HCT116 (cell line): ENCODE measurements at regions not wholly inside any gene's neighbourhood (a gene's known extent, or its start where the extent isn't known, plus 50 kb on each side); places are given as distances from the start of the nearest gene placed in this dataset.

ENCODE experiments used
- ATAC-seq: fragments of 200-7000 bp; cut with Tn5 transposase; 2 replicates; pipeline ENCODE4 v1.9.1; 2020; ENCODE audit warnings: mild to moderate bottlenecking, moderate library complexity
- BruUV-seq: library from RNA; stranded (reverse); fragments of 400-500 nt; replicated peaks from 2 replicates; lab custom pipeline; 2021; lab: Mats Ljungman, UMichigan
- CTCF ChIA-PET: fragments of 300-600 bp; sonication (Branson Sonifier 250); formaldehyde crosslinking; loops from one replicate; lab custom pipeline; 2021; ENCODE audit warnings: antibody characterized with exemption; lab: Charles Lee
- POLR2A ChIA-PET: fragments of 300-600, 350-600 bp; sonication (Branson Sonifier 250); formaldehyde crosslinking; loops from one replicate; lab custom pipeline; 2021; ENCODE audit warnings: antibody characterized with exemption; lab: Charles Lee
- RAD21 ChIA-PET, 2 experiments: fragments of 300-600 bp; sonication (Branson Sonifier 250); formaldehyde crosslinking; loops; one replicate each; lab custom pipeline; 2023; ENCODE audit warnings: low total read pairs in 2 of 2; ENCODE audit not compliant: uncharacterized antibody in 2 of 2, unreplicated experiment in 2 of 2, low non-redundant PET in 1 of 2; lab: Charles Lee
- DNase-seq: peaks from one replicate; pipeline ENCODE4 v3.0.0-alpha.2; 2010; ENCODE audit warnings: low read depth, low spot score
- H2AFZ ChIP-seq: fragments of 200-600 bp; shearing (Covaris generic), sonication (generic); 2 replicates; pipeline ENCODE4 v1.6.1; 2017; ENCODE audit warnings: low read depth, mixed run types, mixed read lengths, antibody characterized with exemption, low read length; ENCODE audit not compliant: poor library complexity, severe bottlenecking
- H3K27ac ChIP-seq: 2 replicates; pipeline ENCODE4 v1.5.1; 2012; ENCODE audit warnings: low read depth, low read length
- H3K27me3 ChIP-seq: fragments of 200-600 bp; sonication (generic); 2 replicates; pipeline ENCODE4 v1.6.1; 2016; ENCODE audit warnings: mixed run types, low read length, mixed read lengths; ENCODE audit not compliant: insufficient read depth
- H3K36me3 ChIP-seq, 2 experiments: fragments of 200-500 bp in 1 of 2; fragments of 200-600 bp in 1 of 2; sonication (Bioruptor generic) in 1 of 2; sonication (generic) in 1 of 2; 2 replicates each; pipeline versions ENCODE4 v1.5.1 to v1.6.1; 2014 to 2016; ENCODE audit warnings: low read length in 2 of 2, inconsistent platforms in 1 of 2, mixed read lengths in 1 of 2, mixed run types in 1 of 2; ENCODE audit not compliant: insufficient read depth in 2 of 2, control insufficient read depth in 1 of 2
- H3K4me1 ChIP-seq, 2 experiments: fragments of 200-600 bp in 1 of 2; sonication (generic) in 1 of 2; 2 replicates each; pipeline versions ENCODE4 v1.5.1 to v1.6.1; 2012 to 2017; ENCODE audit warnings: low read length in 2 of 2, inconsistent platforms in 1 of 2, mild to moderate bottlenecking in 1 of 2, mixed read lengths in 1 of 2, mixed run types in 1 of 2, moderate library complexity in 1 of 2; ENCODE audit not compliant: insufficient read depth in 2 of 2, control insufficient read depth in 1 of 2
- H3K4me2 ChIP-seq: fragments of 200-600 bp; sonication (generic); 2 replicates; pipeline ENCODE4 v1.6.1; 2017; ENCODE audit warnings: mixed run types, low read length, mixed read lengths
- H3K4me3 ChIP-seq, 2 experiments: fragments of 200-600 bp in 1 of 2; sonication (generic) in 1 of 2; replicated peaks in 1 of 2; 2 replicates each; pipeline ENCODE4 v1.5.1; 2011 to 2016; ENCODE audit warnings: low read length in 2 of 2, control low read depth in 1 of 2, low read depth in 1 of 2, mild to moderate bottlenecking in 1 of 2, mixed read lengths in 1 of 2, mixed run types in 1 of 2
- H3K79me2 ChIP-seq: fragments of 200-600 bp; sonication (generic); 2 replicates; pipeline ENCODE4 v1.6.1; 2017; ENCODE audit warnings: mild to moderate bottlenecking, mixed run types, low read length, moderate library complexity, mixed read lengths; ENCODE audit not compliant: insufficient read depth
- H3K9ac ChIP-seq: fragments of 200-600 bp; sonication (generic); 2 replicates; pipeline ENCODE4 v1.6.1; 2016; ENCODE audit warnings: low read length, mixed read lengths
- H3K9me2 ChIP-seq: fragments of 200-600 bp; sonication (generic), shearing (Covaris generic); 2 replicates; pipeline ENCODE4 v1.6.1; 2017; ENCODE audit warnings: mixed run types, mild to moderate bottlenecking, moderate library complexity; ENCODE audit not compliant: insufficient read depth
- H3K9me3 ChIP-seq, 2 experiments: fragments of 200-500 bp in 1 of 2; fragments of 200-600 bp in 1 of 2; sonication (Bioruptor generic) in 1 of 2; sonication (generic) in 1 of 2; 2 replicates each; pipeline ENCODE4 v1.6.1; 2014 to 2017; ENCODE audit warnings: low read length in 2 of 2, mixed read lengths in 2 of 2, inconsistent platforms in 1 of 2, low read depth in 1 of 2, mild to moderate bottlenecking in 1 of 2, mixed run types in 1 of 2, moderate library complexity in 1 of 2; ENCODE audit not compliant: control insufficient read depth in 1 of 2, insufficient read depth in 1 of 2
- H4K20me1 ChIP-seq: fragments of 200-600 bp; sonication (generic), shearing (Covaris generic); 2 replicates; pipeline ENCODE4 v1.6.1; 2017; ENCODE audit warnings: mixed run types, mild to moderate bottlenecking, moderate library complexity; ENCODE audit not compliant: insufficient read depth
- ATF3 ChIP-seq: IDR thresholded peaks from 2 replicates; pipeline ENCODE4 v1.6.1; 2012
- CBX3 ChIP-seq: IDR thresholded peaks from 2 replicates; pipeline ENCODE4 v1.6.1; 2012; ENCODE audit warnings: low read depth
- CEBPB ChIP-seq: IDR thresholded peaks from 2 replicates; pipeline ENCODE4 v1.6.1; 2012; ENCODE audit warnings: low read depth
- EGR1 ChIP-seq: IDR thresholded peaks from 2 replicates; pipeline ENCODE4 v1.6.1; 2012; ENCODE audit warnings: low read depth
- ELF1 ChIP-seq: IDR thresholded peaks from 2 replicates; pipeline ENCODE4 v1.6.1; 2012; ENCODE audit warnings: low read depth, borderline replicate concordance
- FOSL1 ChIP-seq: IDR thresholded peaks from 2 replicates; pipeline ENCODE4 v1.6.1; 2012; ENCODE audit warnings: low read depth
- JUND ChIP-seq: IDR thresholded peaks from 2 replicates; pipeline ENCODE4 v1.6.1; 2012
- POLR2AphosphoS5 ChIP-seq: IDR thresholded peaks from 2 replicates; pipeline ENCODE4 v1.6.1; 2011; ENCODE audit warnings: mild to moderate bottlenecking, low read depth, low read length, moderate library complexity
- SIN3A ChIP-seq: IDR thresholded peaks from 2 replicates; pipeline ENCODE4 v1.6.1; 2012; ENCODE audit warnings: low read depth
- SP1 ChIP-seq: IDR thresholded peaks from 2 replicates; pipeline ENCODE4 v1.6.1; 2012; ENCODE audit warnings: low read depth
- SRF ChIP-seq: IDR thresholded peaks from 2 replicates; pipeline ENCODE4 v1.6.1; 2012; ENCODE audit warnings: low read depth
- TCF7L2 ChIP-seq: IDR thresholded peaks from 2 replicates; pipeline ENCODE4 v1.7.0; 2011; ENCODE audit warnings: borderline replicate concordance, inconsistent platforms; ENCODE audit not compliant: insufficient read depth, insufficient read length; ENCODE audit errors: extremely low read depth
- YY1 ChIP-seq: IDR thresholded peaks from 2 replicates; pipeline ENCODE4 v1.6.1; 2011; ENCODE audit warnings: low read length, low read depth, moderate library complexity, mild to moderate bottlenecking; ENCODE audit not compliant: insufficient replicate concordance; ENCODE audit errors: extremely low read depth
- ZFX ChIP-seq: fragments of 450-650 bp; IDR thresholded peaks from 2 replicates; pipeline ENCODE4 v1.6.1; 2017
- ZNF274 ChIP-seq: fragments of 200-500 bp; sonication (Bioruptor generic); IDR thresholded peaks from 2 replicates; pipeline ENCODE4 v1.6.1; 2014; ENCODE audit warnings: mild to moderate bottlenecking, low read depth, low read length, inconsistent platforms
- intact Hi-C: fragments of 100-400 bp; cut with micrococcal nuclease; formaldehyde crosslinking; loops from 2 replicates; pipeline ENCODE4 v1.10.0; 2022
- TF ChIP-seq, protein P1 (sequence below): IDR thresholded peaks from 2 replicates; pipeline ENCODE4 v1.6.1; 2012
- TF ChIP-seq, protein P2 (sequence below): IDR thresholded peaks from 2 replicates; pipeline ENCODE4 v1.6.1; 2012; ENCODE audit warnings: low read depth
- TF ChIP-seq, protein P3 (sequence below), 3 experiments: fragments of 200-600 bp in 1 of 3; sonication (generic) in 1 of 3; IDR thresholded peaks in 2 of 3; conservative IDR thresholded peaks in 1 of 3; 2 replicates each; pipeline ENCODE4 v1.5.1; 2012 to 2017; ENCODE audit warnings: low read depth in 2 of 3, low read length in 2 of 3, antibody characterized with exemption in 1 of 3, borderline replicate concordance in 1 of 3, control low read depth in 1 of 3, mild to moderate bottlenecking in 1 of 3, mixed read lengths in 1 of 3, mixed run types in 1 of 3, moderate library complexity in 1 of 3; ENCODE audit not compliant: insufficient read depth in 1 of 3

- ChIA-PET RAD21 (no interaction called here), POLR2A (no interaction called here), CTCF (no interaction called here)
- Histone ChIP-seq H3K79me2 (no peaks in the 10 kb centered on the region), H3K27ac (no peak overlapping the region), H3K4me3 (no peak overlapping the region), H4K20me1 (no peaks in the 10 kb centered on the region), H3K9ac (no peak overlapping the region), H3K4me1 (no peaks in the 10 kb centered on the region), H3K27me3 (no peaks in the 10 kb centered on the region), H3K36me3 (no peaks in the 10 kb centered on the region), H3K9me2 (no peaks in the 10 kb centered on the region), H2AFZ (no peak overlapping the region), H3K9me3 (peaks cover 5 to 7% of the 10 kb centered on the region in 2 experiments; a peak in 2 of 4 replicates), H3K4me2 (no peak overlapping the region)
- no peak for ATAC-seq
- DNase-seq, result no peak
- BruUV-seq, result no TSS peak
- intact Hi-C loops, result no loop called here
- TF ChIP-seq, protein P1, sequence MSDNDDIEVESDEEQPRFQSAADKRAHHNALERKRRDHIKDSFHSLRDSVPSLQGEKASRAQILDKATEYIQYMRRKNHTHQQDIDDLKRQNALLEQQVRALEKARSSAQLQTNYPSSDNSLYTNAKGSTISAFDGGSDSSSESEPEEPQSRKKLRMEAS, result no peak
- TF ChIP-seq ZFX (no peak), YY1 (no peak), SP1 (no peak)
These were observed 276.6 kb downstream of the CHRM3 start for GRCh38 chr1:239662950-239663349.

GRCh38 chr1:239672256-239672655, 285.9 kb downstream of the CHRM3 start:
- Histone ChIP-seq H3K4me1 (no peaks in the 10 kb centered on the region), H3K4me3 (no peak overlapping the region), H3K9me2 (no peaks in the 10 kb centered on the region), H3K9me3 (peaks cover 16 to 31% of the 10 kb centered on the region in 2 experiments; a peak in 2 of 4 replicates), H3K27me3 (no peaks in the 10 kb centered on the region), H3K27ac (no peak overlapping the region), H4K20me1 (no peaks in the 10 kb centered on the region), H3K79me2 (no peaks in the 10 kb centered on the region), H3K4me2 (no peak overlapping the region), H2AFZ (no peak overlapping the region), H3K9ac (no peak overlapping the region), H3K36me3 (no peaks in the 10 kb centered on the region)
- CTCF ChIA-PET, result no interaction called here
- no TSS peak for BruUV-seq
- RAD21 ChIA-PET, result no interaction called here
- no peak for DNase-seq
- intact Hi-C loops, result no loop called here
- ATAC-seq, result no peak
- POLR2A ChIA-PET, result no interaction called here
- no peak for TF ChIP-seq YY1
- no peak for TF ChIP-seq CEBPB
- no peak for TF ChIP-seq ELF1
- no peak for TF ChIP-seq SRF
- TF ChIP-seq TCF7L2, result no peak
- no peak for TF ChIP-seq EGR1
- TF ChIP-seq FOSL1, result no peak
- no peak for TF ChIP-seq POLR2AphosphoS5
- TF ChIP-seq SIN3A, result no peak
- no peak for TF ChIP-seq SP1
- TF ChIP-seq ZNF274, result no peak
- TF ChIP-seq CBX3, result no peak
- no peak for TF ChIP-seq ATF3
- TF ChIP-seq, protein P2, sequence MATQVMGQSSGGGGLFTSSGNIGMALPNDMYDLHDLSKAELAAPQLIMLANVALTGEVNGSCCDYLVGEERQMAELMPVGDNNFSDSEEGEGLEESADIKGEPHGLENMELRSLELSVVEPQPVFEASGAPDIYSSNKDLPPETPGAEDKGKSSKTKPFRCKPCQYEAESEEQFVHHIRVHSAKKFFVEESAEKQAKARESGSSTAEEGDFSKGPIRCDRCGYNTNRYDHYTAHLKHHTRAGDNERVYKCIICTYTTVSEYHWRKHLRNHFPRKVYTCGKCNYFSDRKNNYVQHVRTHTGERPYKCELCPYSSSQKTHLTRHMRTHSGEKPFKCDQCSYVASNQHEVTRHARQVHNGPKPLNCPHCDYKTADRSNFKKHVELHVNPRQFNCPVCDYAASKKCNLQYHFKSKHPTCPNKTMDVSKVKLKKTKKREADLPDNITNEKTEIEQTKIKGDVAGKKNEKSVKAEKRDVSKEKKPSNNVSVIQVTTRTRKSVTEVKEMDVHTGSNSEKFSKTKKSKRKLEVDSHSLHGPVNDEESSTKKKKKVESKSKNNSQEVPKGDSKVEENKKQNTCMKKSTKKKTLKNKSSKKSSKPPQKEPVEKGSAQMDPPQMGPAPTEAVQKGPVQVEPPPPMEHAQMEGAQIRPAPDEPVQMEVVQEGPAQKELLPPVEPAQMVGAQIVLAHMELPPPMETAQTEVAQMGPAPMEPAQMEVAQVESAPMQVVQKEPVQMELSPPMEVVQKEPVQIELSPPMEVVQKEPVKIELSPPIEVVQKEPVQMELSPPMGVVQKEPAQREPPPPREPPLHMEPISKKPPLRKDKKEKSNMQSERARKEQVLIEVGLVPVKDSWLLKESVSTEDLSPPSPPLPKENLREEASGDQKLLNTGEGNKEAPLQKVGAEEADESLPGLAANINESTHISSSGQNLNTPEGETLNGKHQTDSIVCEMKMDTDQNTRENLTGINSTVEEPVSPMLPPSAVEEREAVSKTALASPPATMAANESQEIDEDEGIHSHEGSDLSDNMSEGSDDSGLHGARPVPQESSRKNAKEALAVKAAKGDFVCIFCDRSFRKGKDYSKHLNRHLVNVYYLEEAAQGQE, result no peak
- TF ChIP-seq, protein P3, sequence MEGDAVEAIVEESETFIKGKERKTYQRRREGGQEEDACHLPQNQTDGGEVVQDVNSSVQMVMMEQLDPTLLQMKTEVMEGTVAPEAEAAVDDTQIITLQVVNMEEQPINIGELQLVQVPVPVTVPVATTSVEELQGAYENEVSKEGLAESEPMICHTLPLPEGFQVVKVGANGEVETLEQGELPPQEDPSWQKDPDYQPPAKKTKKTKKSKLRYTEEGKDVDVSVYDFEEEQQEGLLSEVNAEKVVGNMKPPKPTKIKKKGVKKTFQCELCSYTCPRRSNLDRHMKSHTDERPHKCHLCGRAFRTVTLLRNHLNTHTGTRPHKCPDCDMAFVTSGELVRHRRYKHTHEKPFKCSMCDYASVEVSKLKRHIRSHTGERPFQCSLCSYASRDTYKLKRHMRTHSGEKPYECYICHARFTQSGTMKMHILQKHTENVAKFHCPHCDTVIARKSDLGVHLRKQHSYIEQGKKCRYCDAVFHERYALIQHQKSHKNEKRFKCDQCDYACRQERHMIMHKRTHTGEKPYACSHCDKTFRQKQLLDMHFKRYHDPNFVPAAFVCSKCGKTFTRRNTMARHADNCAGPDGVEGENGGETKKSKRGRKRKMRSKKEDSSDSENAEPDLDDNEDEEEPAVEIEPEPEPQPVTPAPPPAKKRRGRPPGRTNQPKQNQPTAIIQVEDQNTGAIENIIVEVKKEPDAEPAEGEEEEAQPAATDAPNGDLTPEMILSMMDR (IDR thresholded peaks at IDR 0.05 in 2 of 3, conservative IDR thresholded peaks at IDR 0.05 in 1 of 3; ENCODE audit: borderline replicate concordance in 1 of 3, insufficient read depth in 1 of 3, low read depth in 2 of 3, low read length in 2 of 3), result no peak
- no peak for TF ChIP-seq JUND
